IMR-90 (cell line): ENCODE measurements at regions not wholly inside any gene's neighbourhood (a gene's known extent, or its start where the extent isn't known, plus 50 kb on each side); places are given as distances from the start of the nearest gene placed in this dataset.
"Not testable (repeated sequence)": the region's sequence is repeated elsewhere in the genome, so short reads cannot be mapped to it uniquely, and the experiment has no call there.

Experiments
- CTCF ChIP-seq: conservative IDR thresholded peaks from 2 replicates; pipeline ENCODE4 v1.5.1; 2012; ENCODE audit warnings: mild to moderate bottlenecking, low read depth, low read length, improper control_type of control experiment
- ELK1 ChIP-seq: fragments of 150-350 bp; IDR thresholded peaks from 2 replicates; pipeline ENCODE4 v1.6.1; 2016; ENCODE audit warnings: low read depth, mild to moderate bottlenecking, low read length, moderate library complexity, borderline replicate concordance
- POLR2A ChIP-seq: IDR thresholded peaks from 2 replicates; pipeline ENCODE4 v1.6.1; 2012; ENCODE audit warnings: mild to moderate bottlenecking, low read depth, low read length
- RAD21 ChIP-seq: IDR thresholded peaks from 2 replicates; pipeline ENCODE4 v1.6.1; 2012; ENCODE audit warnings: low read length, improper control_type of control experiment

GRCh38 chr2:67589121-67589520 lies 192.0 kb downstream of the ETAA1 start:
- not testable (repeated sequence) for TF ChIP-seq CTCF, ELK1, RAD21, POLR2A
